Dermis microvascular lymphatic vessel endothelial cell (primary cell): ENCODE measurements at regions not wholly inside any gene's neighbourhood (a gene's known extent, or its start where the extent isn't known, plus 50 kb on each side); places are given as distances from the start of the nearest gene placed in this dataset.
"Not testable (repeated sequence)": the region's sequence is repeated elsewhere in the genome, so short reads cannot be mapped to it uniquely, and the experiment has no call there.

Source experiments
- DNase-seq, 2 donors: peaks; one replicate each; pipeline versions ENCODE4 v3.0.0 to v3.0.0-alpha.2; 2010; ENCODE audit warnings: low read depth in 2 of 2

GRCh38 chr6:170046791-170047626, 243.9 kb downstream of the DLL1 start:
- DNase-seq, result no peak

- no peak for DNase-seq
Observed at GRCh38 chr6:170045981-170046667, 244.8 kb downstream of the DLL1 start.

GRCh38 chr6:170045563-170045960, 245.3 kb downstream of the DLL1 start:
- DNase-seq, result no peak

- no peak for DNase-seq
Observed at GRCh38 chr6:170044836-170045562, 245.9 kb downstream of the DLL1 start.

- DNase-seq, result no peak
Observed at GRCh38 chr6:170043881-170044790, 246.7 kb downstream of the DLL1 start.

- DNase-seq, result no peak
Observed at GRCh38 chr6:170043150-170043819, 247.6 kb downstream of the DLL1 start.

GRCh38 chr6:170042596-170043118, 248.2 kb downstream of the DLL1 start:
- no peak for DNase-seq

GRCh38 chr6:170042123-170042522, 248.8 kb downstream of the DLL1 start:
- no peak for DNase-seq

GRCh38 chr6:170041526-170041925, 249.4 kb downstream of the DLL1 start:
- no peak for DNase-seq

- no peak for DNase-seq
Observed at GRCh38 chr6:170040906-170041305, 250.0 kb downstream of the DLL1 start.

GRCh38 chr6:170040115-170040500, 250.8 kb downstream of the DLL1 start:
- DNase-seq, result no peak

- no peak for DNase-seq
Observed at GRCh38 chr6:170039156-170040114, 251.4 kb downstream of the DLL1 start.

GRCh38 chr6:170038708-170039107, 252.2 kb downstream of the DLL1 start:
- DNase-seq, result no peak

- no peak for DNase-seq
Observed at GRCh38 chr6:170038251-170038650, 252.6 kb downstream of the DLL1 start.

GRCh38 chr6:170037541-170038250, 253.2 kb downstream of the DLL1 start:
- DNase-seq, result no peak

GRCh38 chr6:170036916-170037315, 254.0 kb downstream of the DLL1 start:
- no peak for DNase-seq

GRCh38 chr6:170036367-170036766, 254.5 kb downstream of the DLL1 start:
- DNase-seq, result not testable (repeated sequence)

GRCh38 chr6:170035901-170036304, 255.0 kb downstream of the DLL1 start:
- DNase-seq, result no peak

GRCh38 chr6:170035044-170035443, 255.8 kb downstream of the DLL1 start:
- no peak for DNase-seq
